H9 (cell line): ENCODE measurements at regions not wholly inside any gene's neighbourhood (a gene's known extent, or its start where the extent isn't known, plus 50 kb on each side); places are given as distances from the start of the nearest gene placed in this dataset.

Experiments
- DNase-seq: peaks from one replicate; pipeline ENCODE4 v3.0.0-alpha.2; 2017
- H2AFZ ChIP-seq: one replicate; pipeline ENCODE4 v1.6.1; 2013; ENCODE audit warnings: mild to moderate bottlenecking, low read length, control low read depth, moderate library complexity
- H2AK5ac ChIP-seq: 2 replicates; pipeline ENCODE4 v1.6.1; 2013; ENCODE audit warnings: low read length, control low read depth, mixed read lengths; ENCODE audit not compliant: insufficient read length
- H2BK120ac ChIP-seq: one replicate; pipeline ENCODE4 v1.6.1; 2013; ENCODE audit warnings: low read depth, mild to moderate bottlenecking, low read length, control low read depth, inconsistent platforms; ENCODE audit not compliant: poor library complexity, severe bottlenecking
- H2BK12ac ChIP-seq: 2 replicates; pipeline ENCODE4 v1.6.1; 2013; ENCODE audit warnings: low read length, control low read depth, mixed read lengths, low read depth; ENCODE audit not compliant: insufficient read length
- H2BK15ac ChIP-seq: 2 replicates; pipeline ENCODE4 v1.6.1; 2013; ENCODE audit warnings: low read depth, low read length, control low read depth
- H2BK20ac ChIP-seq: one replicate; pipeline ENCODE4 v1.6.1; 2013; ENCODE audit warnings: low read depth, mild to moderate bottlenecking, low read length, control low read depth, inconsistent platforms; ENCODE audit not compliant: poor library complexity, severe bottlenecking
- H2BK5ac ChIP-seq: 2 replicates; pipeline ENCODE4 v1.6.1; 2013; ENCODE audit warnings: low read length, control low read depth, mixed read lengths; ENCODE audit not compliant: insufficient read length
- H3K14ac ChIP-seq: 2 replicates; pipeline ENCODE4 v1.6.1; 2013; ENCODE audit warnings: low read length, control low read depth; ENCODE audit not compliant: insufficient read depth
- H3K18ac ChIP-seq: 2 replicates; pipeline ENCODE4 v1.6.1; 2013; ENCODE audit warnings: low read depth, mild to moderate bottlenecking, mixed read lengths, low read length, control low read depth; ENCODE audit not compliant: insufficient read length
- H3K23ac ChIP-seq: 2 replicates; pipeline ENCODE4 v1.6.1; 2013; ENCODE audit warnings: low read length, control low read depth, mixed read lengths, low read depth; ENCODE audit not compliant: insufficient read length
- H3K23me2 ChIP-seq: 2 replicates; pipeline ENCODE4 v1.6.1; 2013; ENCODE audit warnings: low read depth, mild to moderate bottlenecking, mixed read lengths, low read length, control low read depth; ENCODE audit not compliant: insufficient read length, poor library complexity, severe bottlenecking
- H3K27ac ChIP-seq: 2 replicates; pipeline ENCODE4 v1.5.1; 2013; ENCODE audit warnings: low read length, control low read depth, mixed read lengths, low read depth; ENCODE audit not compliant: insufficient read length
- H3K27me3 ChIP-seq: 2 replicates; pipeline ENCODE4 v1.6.1; 2013; ENCODE audit warnings: low read length, control low read depth, inconsistent platforms; ENCODE audit not compliant: insufficient read depth
- H3K4ac ChIP-seq: 2 replicates; pipeline ENCODE4 v1.6.1; 2013; ENCODE audit warnings: low read depth, mild to moderate bottlenecking, control low read depth, inconsistent platforms, low read length, moderate library complexity
- H3K4me1 ChIP-seq: 2 replicates; pipeline ENCODE4 v1.6.1; 2013; ENCODE audit warnings: low read length, control low read depth, inconsistent platforms; ENCODE audit not compliant: insufficient read depth
- H3K4me2 ChIP-seq: 2 replicates; pipeline ENCODE4 v1.6.1; 2013; ENCODE audit warnings: low read length, control low read depth, mixed read lengths; ENCODE audit not compliant: insufficient read length, insufficient read depth
- H3K56ac ChIP-seq: 2 replicates; pipeline ENCODE4 v1.6.1; 2013; ENCODE audit warnings: low read depth, mild to moderate bottlenecking, mixed read lengths, low read length, control low read depth; ENCODE audit not compliant: insufficient read length
- H3K79me1 ChIP-seq: 2 replicates; pipeline ENCODE4 v1.6.1; 2013; ENCODE audit warnings: low read depth, mild to moderate bottlenecking, moderate library complexity, low read length, control low read depth, inconsistent platforms; ENCODE audit not compliant: insufficient read depth, poor library complexity, severe bottlenecking
- H3K79me2 ChIP-seq: 2 replicates; pipeline ENCODE4 v1.6.1; 2013; ENCODE audit warnings: low read length, control low read depth, inconsistent platforms; ENCODE audit not compliant: insufficient read depth
- H3K9ac ChIP-seq: 2 replicates; pipeline ENCODE4 v1.6.1; 2013; ENCODE audit warnings: low read length, control low read depth, mixed read lengths; ENCODE audit not compliant: insufficient read length; ENCODE audit errors: extremely low read depth
- H3K9me3 ChIP-seq: one replicate; pipeline ENCODE4 v1.6.1; 2013; ENCODE audit warnings: low read depth, low read length, inconsistent platforms; ENCODE audit not compliant: control insufficient read depth
- H3T11ph ChIP-seq: one replicate; pipeline ENCODE4 v1.6.1; 2013; ENCODE audit warnings: mild to moderate bottlenecking, low read length, control low read depth, inconsistent platforms
- H4K20me1 ChIP-seq: one replicate; pipeline ENCODE4 v1.6.1; 2013; ENCODE audit not compliant: control insufficient read depth, insufficient read length, insufficient read depth
- H4K5ac ChIP-seq: 2 replicates; pipeline ENCODE4 v1.6.1; 2013; ENCODE audit warnings: low read depth, mild to moderate bottlenecking, mixed read lengths, low read length, control low read depth; ENCODE audit not compliant: insufficient read length
- H4K8ac ChIP-seq: replicated peaks from 2 replicates; pipeline ENCODE4 v1.6.1; 2013; ENCODE audit warnings: low read length, control low read depth, mixed read lengths, low read depth; ENCODE audit not compliant: insufficient read length
- H4K91ac ChIP-seq: 2 replicates; pipeline ENCODE4 v1.6.1; 2013; ENCODE audit warnings: low read depth, mild to moderate bottlenecking, moderate library complexity, mixed read lengths, low read length, control low read depth; ENCODE audit not compliant: insufficient read length
- H3K27ac Mint-ChIP-seq, 3 experiments: 2 replicates in 2 of 3; 3 replicates in 1 of 3; pipeline ENCODE4 v1.8.0; 2020 to 2021; ENCODE audit warnings: mixed read lengths in 3 of 3, mild to moderate bottlenecking in 1 of 3, moderate library complexity in 1 of 3
- H3K27me3 Mint-ChIP-seq: 2 replicates; pipeline ENCODE4 v1.8.0; 2021; ENCODE audit warnings: low read depth, mild to moderate bottlenecking, moderate library complexity, mixed read lengths
- H3K36me3 Mint-ChIP-seq, 3 experiments: 2 replicates in 2 of 3; 3 replicates in 1 of 3; pipeline ENCODE4 v1.8.0; 2020 to 2021; ENCODE audit warnings: low read depth in 3 of 3, mixed read lengths in 3 of 3; ENCODE audit not compliant: insufficient read depth in 1 of 3
- H3K4me1 Mint-ChIP-seq, 2 experiments: 2 replicates each; pipeline ENCODE4 v1.8.0; 2020; ENCODE audit warnings: mixed read lengths in 2 of 2
- H3K4me3 Mint-ChIP-seq, 2 experiments: 2 replicates in 1 of 2; 3 replicates in 1 of 2; pipeline ENCODE4 v1.8.0; 2020 to 2021; ENCODE audit warnings: mild to moderate bottlenecking in 2 of 2, mixed read lengths in 2 of 2, moderate library complexity in 1 of 2
- H3K9me3 Mint-ChIP-seq, 2 experiments: 2 replicates in 1 of 2; 3 replicates in 1 of 2; pipeline ENCODE4 v1.8.0; 2020; ENCODE audit warnings: mild to moderate bottlenecking in 2 of 2, mixed read lengths in 2 of 2, moderate library complexity in 1 of 2
- CTCF ChIP-seq: fragments of 200-600 bp; sonication (generic); conservative IDR thresholded peaks from 3 replicates; pipeline ENCODE4 v1.8.0; 2021; ENCODE audit warnings: antibody characterized with exemption, mild to moderate bottlenecking
- WGBS: extraction: QIAGEN DNeasy Blood & Tissue Kit; methylation state at CpG from one replicate; pipeline ENCODE4 v1.1.7; 2013; ENCODE audit warnings: missing lambda C conversion rate, low lambda C conversion rate, mixed read lengths; ENCODE audit not compliant: insufficient read length; ENCODE audit errors: extremely low coverage; 5-methylcytosine and 5-hydroxymethylcytosine counted together

GRCh38 chr6:102340311-102340710 is 946.8 kb downstream of the GRIK2 start:
- Histone ChIP-seq H3K9ac (no peak overlapping the region), H3K27me3 (no peaks in the 10 kb centered on the region), H4K8ac (no peak overlapping the region), H3K23me2 (no peaks in the 10 kb centered on the region), H2BK20ac (no peak overlapping the region), H3K56ac (no peak overlapping the region), H2BK12ac (no peak overlapping the region), H3K27ac (no peak overlapping the region), H4K91ac (no peak overlapping the region), H3K14ac (no peak overlapping the region), H3K4ac (no peak overlapping the region), H3K4me1 (no peaks in the 10 kb centered on the region), H2BK5ac (no peak overlapping the region), H3K79me2 (no peaks in the 10 kb centered on the region), H2AK5ac (no peak overlapping the region), H3K79me1 (no peaks in the 10 kb centered on the region), H4K5ac (no peak overlapping the region), H3T11ph (no peak overlapping the region), H2BK120ac (no peak overlapping the region), H3K9me3 (no peaks in the 10 kb centered on the region), H3K23ac (no peak overlapping the region), H3K4me2 (no peak overlapping the region), H2AFZ (no peak overlapping the region), H4K20me1 (no peaks in the 10 kb centered on the region), H2BK15ac (no peak overlapping the region), H3K18ac (no peak overlapping the region)
- Mint-ChIP-seq H3K4me1 (no peaks in the 10 kb centered on the region), H3K4me3 (no peak overlapping the region), H3K27ac (no peak overlapping the region), H3K9me3 (no peaks in the 10 kb centered on the region), H3K27me3 (no peaks in the 10 kb centered on the region; the same call in 1 of the 2 replicates), H3K36me3 (no peaks in the 10 kb centered on the region)
- no peak for TF ChIP-seq CTCF
- WGBS: no CpG with 5 or more reads among the region's 4 CpGs
- no peak for DNase-seq
